Neural cell (in vitro differentiated cells): ENCODE measurements at regions not wholly inside any gene's neighbourhood (a gene's known extent, or its start where the extent isn't known, plus 50 kb on each side); places are given as distances from the start of the nearest gene placed in this dataset.

Experiments
- CTCF ChIP-seq: fragments of 450-650 bp; IDR thresholded peaks from 2 replicates; pipeline ENCODE4 v1.5.1; 2014; ENCODE audit warnings: antibody characterized with exemption, mild to moderate bottlenecking, moderate library complexity; ENCODE audit not compliant: poor library complexity, severe bottlenecking
- EP300 ChIP-seq: fragments of 450-650 bp; conservative IDR thresholded peaks from 2 replicates; pipeline ENCODE4 v1.6.1; 2014; ENCODE audit warnings: antibody characterized with exemption, mild to moderate bottlenecking, moderate library complexity; ENCODE audit not compliant: poor library complexity, severe bottlenecking
- EZH2 ChIP-seq: fragments of 200-600, 300-800 bp; shearing (Covaris generic), sonication (generic); IDR thresholded peaks from 2 replicates; pipeline ENCODE4 v1.6.1; 2014; ENCODE audit warnings: antibody characterized with exemption, low read length, borderline replicate concordance, mild to moderate bottlenecking; ENCODE audit not compliant: insufficient read depth, poor library complexity, severe bottlenecking
- MXI1 ChIP-seq: fragments of 450-650 bp; conservative IDR thresholded peaks from 2 replicates; pipeline ENCODE4 v1.6.1; 2014; ENCODE audit warnings: antibody characterized with exemption, mild to moderate bottlenecking; ENCODE audit not compliant: poor library complexity, severe bottlenecking
- POLR2AphosphoS5 ChIP-seq: IDR thresholded peaks from 2 replicates; pipeline ENCODE4 v1.6.1; 2012
- RAD21 ChIP-seq: fragments of 450-650 bp; conservative IDR thresholded peaks from 2 replicates; pipeline ENCODE4 v1.6.1; 2014; ENCODE audit warnings: antibody characterized with exemption, mild to moderate bottlenecking, moderate library complexity
- REST ChIP-seq: IDR thresholded peaks from 2 replicates; pipeline ENCODE4 v1.6.1; 2012; ENCODE audit warnings: borderline replicate concordance
- SMC3 ChIP-seq: fragments of 450-650 bp; conservative IDR thresholded peaks from 2 replicates; pipeline ENCODE4 v1.6.1; 2014; ENCODE audit warnings: antibody characterized with exemption, mild to moderate bottlenecking, moderate library complexity; ENCODE audit not compliant: poor library complexity
- TAF1 ChIP-seq: IDR thresholded peaks from 2 replicates; pipeline ENCODE4 v1.6.1; 2012; ENCODE audit warnings: low read depth

GRCh38 chr5:155786108-155786507 lies 540.9 kb upstream of the SGCD start:
- TF ChIP-seq EZH2 (no peak), REST (no peak), CTCF (no peak), POLR2AphosphoS5 (no peak), TAF1 (no peak), MXI1 (no peak), EP300 (no peak), SMC3 (no peak), RAD21 (no peak)
